GM21528 (cell line): ENCODE measurements at regions not wholly inside any gene's neighbourhood (a gene's known extent, or its start where the extent isn't known, plus 50 kb on each side); places are given as distances from the start of the nearest gene placed in this dataset.
A peak's percentile ranks its signal among the peaks of the same experiment; 100 is the strongest.
"Not testable (repeated sequence)": the region's sequence is repeated elsewhere in the genome, so short reads cannot be mapped to it uniquely, and the experiment has no call there.

ENCODE experiments used
- ATAC-seq: cut with Tn5 transposase; IDR thresholded peaks from one replicate; pipeline ENCODE4 v1.9.1; 2021; ENCODE audit warnings: mild to moderate bottlenecking, moderate library complexity; ENCODE audit not compliant: unreplicated experiment, low FRiP score

GRCh38 chr11:27244900-27245299 lies 118.1 kb downstream of the CCDC34 start:
- no peak for ATAC-seq

DNA sequence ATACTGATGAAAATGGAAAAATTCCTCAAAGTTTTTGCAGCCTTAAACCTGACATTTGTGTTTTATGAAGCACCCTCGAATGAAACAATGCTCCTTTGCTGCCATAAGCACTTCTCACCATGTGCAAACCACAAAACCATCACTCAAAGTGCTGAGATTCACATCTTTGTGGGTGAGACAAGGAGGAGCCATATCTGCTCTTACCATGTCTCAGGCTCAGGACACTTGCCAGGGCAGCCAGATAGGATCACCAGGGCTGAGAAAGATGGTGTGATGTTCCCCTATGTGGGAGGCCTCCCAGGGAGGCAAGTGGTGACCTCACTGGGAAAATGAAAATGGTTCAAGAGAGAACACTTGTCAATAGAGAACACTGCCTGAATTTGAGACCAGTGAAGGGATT lies 120.4 kb downstream of the CCDC34 start:
- ATAC-seq, result no peak

GRCh38 chr11:27241311-27242122 lies 121.5 kb downstream of the CCDC34 start:
- no peak for ATAC-seq

DNA sequence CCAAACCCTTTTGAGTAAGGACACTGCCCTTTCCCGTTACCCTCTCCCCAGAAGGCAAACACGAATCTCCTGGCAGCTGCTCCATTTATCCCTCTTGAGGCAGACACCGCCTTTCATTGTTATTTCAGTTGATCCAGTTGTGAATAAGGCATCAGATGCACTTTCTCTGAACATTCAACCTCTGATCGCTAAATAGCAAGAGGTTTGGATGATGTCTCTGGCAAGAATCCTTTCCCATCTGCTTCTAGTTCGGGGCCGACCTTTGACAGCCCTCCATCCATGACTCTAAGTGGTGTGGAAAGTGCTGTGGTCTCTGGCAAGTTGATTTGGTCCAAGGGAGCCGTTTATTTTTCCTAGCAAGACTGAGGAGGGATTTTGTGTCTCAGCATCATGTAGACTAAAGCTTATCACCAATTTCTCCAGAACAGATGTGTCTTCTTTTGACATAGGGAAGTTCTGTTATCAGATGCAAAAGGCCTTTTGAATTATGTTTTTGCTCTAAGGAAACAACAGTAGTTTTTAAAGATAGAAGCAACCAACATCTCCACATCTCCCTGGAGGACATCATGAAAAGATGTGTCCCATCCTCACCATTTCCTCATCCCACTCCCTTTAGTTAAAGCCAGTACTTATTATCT lies 123.6 kb downstream of the CCDC34 start:
- ATAC-seq, result no peak

- no peak for ATAC-seq
These were observed 124.2 kb downstream of the CCDC34 start for GRCh38 chr11:27238811-27239210.

DNA sequence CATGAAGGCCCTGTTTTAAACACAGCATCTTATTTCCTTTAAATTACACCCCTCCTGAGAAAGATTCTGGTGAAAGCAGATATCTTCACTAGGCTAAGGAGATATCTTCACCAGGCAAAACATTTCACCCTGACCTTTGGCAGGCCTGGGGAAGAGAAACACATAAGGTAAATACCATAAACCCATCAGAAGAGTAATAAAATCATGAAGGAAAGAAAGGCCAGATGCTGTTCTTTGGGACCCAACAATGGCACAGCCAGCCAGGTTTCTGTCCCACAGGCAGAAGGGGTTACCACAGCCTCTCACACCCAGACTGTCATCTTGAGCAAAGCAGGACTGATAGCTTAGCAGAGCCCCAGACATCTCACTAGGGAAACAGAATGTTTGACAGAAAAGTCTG lies 125.4 kb downstream of the CCDC34 start:
- ATAC-seq, result no peak

GRCh38 chr11:27234961-27235360 lies 128.1 kb downstream of the CCDC34 start:
- no peak for ATAC-seq

GRCh38 chr11:27234043-27234668 lies 128.9 kb downstream of the CCDC34 start:
- peak; percentile 95 for ATAC-seq

DNA sequence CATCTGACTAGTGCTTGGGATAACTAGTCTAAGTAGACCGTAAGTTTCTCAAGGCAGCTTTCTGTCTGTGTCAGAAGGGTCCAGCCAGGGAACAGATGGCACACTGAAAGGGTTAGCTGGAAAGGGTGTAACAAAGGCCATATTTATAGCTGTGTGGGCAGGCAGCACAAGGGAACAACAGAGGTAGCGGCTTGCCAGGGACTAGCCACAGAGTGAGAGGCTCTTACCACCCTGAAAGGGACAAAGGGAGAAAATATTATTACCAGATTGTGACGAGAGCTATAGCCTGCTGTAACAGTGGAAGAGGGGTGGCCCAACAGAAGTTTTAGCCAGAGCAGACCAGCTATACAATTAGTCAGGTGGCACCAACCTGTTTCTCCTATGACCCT lies 129.4 kb downstream of the CCDC34 start:
- peak; percentile 38 for ATAC-seq

DNA sequence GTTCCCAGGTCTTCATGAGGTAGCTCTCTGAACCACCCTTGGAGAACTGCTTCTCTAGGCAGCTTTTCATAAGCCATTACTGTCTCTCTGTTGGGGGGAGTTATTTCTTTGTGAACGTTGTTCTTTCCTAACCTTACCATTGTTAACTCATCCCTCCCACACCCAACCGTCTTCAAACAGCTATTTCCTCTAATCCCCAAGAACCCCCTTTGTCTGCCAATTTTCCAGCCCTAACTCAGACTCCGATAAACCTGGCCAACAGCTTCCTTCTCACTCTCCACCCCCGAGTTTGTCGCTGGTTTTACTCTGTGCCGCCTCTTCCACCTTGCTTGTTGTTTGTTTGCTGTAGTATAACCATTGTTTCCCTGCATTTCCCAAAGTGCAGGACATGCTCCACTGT lies 131.5 kb downstream of the CCDC34 start:
- ATAC-seq, result no peak

DNA sequence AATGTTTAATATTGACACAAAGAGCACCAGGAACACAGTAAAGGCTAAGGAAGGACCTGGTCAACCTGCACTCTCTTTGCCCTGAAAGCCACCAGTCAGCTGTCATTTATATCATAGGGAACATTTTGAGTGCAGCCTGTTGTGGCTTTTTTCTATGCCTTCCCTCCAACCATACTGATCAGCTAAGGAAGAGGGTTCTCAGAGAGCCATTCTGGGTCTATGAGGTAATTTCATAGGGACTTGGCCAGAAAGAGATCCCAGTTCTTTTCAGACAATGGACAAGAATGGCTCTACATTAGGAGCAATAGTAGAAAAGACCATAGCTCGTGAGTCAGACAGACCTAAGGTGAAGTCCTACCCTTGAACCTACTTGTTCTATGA lies 132.8 kb downstream of the CCDC34 start:
- ATAC-seq, result no peak

DNA sequence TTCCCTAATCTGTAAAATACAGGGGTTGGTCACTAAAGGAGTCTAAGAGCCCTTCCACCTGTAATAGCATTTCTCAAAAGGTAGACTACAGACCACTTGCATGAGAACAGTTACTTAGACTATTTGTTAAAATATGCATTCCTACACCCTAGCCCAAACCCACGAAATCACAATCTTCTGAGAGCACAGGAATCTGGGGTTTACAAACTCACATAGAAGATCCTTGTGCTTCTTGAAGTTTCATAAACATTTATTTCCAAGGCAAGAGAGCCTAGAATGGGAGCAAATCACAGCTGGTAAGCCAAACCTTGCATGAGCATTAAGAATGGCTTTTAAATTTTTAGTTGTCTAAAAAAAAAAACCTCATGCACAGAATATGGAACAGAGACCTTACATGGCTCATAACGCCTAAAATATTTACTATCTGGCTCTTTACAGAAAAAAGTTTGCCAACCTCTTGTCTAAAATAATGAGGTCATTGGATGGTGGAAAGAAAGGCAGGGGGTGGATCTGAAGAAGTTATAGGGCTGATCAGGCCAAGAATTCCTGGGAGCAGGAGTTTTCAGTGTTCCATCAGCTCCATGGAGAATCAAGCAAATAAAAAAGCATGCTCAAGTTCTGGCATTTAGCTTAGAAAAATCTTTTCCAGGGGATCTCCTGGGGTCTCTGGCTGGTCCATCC lies 133.4 kb downstream of the CCDC34 start:
- no peak for ATAC-seq

DNA sequence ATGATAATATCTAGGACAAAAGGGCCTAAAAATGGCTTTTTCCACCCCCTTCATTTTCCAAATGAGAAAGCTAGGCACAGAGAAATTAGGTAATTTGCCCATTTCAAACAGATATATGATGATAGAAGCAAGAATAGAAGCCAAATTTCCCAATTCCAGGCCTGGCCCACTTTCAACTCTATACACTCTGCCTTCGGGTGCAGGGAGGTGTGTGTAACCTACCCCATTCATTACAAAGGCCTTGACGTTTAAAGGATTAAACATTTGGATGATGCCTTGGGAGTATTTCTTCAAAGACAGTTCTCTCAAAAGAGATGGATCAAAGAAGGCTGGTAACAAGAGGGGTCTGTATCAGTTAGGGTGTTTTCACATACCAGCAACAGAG lies 134.1 kb downstream of the CCDC34 start:
- ATAC-seq, result no peak

DNA sequence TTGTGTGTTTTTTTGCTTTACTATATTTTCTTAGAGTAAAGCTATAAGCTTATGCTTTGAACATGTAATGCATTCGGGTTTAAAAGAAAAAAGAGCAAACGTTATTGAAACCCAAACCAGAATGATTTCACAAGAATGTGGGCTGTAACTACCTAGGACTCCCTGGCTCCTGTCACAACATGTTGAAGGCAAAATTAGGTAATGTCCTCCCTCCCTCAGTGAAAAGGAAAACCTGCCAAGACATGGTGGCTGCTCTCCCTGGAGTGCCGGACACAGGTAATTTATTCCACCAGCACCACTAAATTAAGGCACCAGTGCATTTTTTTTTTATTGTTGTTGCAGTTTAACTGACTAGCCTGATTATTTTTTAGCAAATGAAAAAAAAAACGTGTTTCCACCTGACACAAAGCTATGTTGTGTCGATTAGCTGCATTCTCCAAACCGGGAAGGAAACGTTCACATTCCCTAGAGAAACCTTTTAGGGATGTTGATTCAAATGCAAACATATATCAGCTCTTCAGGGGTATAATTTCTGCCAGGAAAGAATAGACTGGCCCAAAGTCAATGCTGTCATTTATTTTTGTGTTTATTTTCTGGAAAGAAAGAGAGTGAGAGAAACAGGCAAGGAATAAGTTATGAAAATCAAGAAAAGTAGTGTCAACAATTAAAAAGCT lies 134.6 kb downstream of the CCDC34 start:
- ATAC-seq, result no peak

- ATAC-seq, result no peak
These were observed 135.3 kb downstream of the CCDC34 start for GRCh38 chr11:27227736-27228135.

DNA sequence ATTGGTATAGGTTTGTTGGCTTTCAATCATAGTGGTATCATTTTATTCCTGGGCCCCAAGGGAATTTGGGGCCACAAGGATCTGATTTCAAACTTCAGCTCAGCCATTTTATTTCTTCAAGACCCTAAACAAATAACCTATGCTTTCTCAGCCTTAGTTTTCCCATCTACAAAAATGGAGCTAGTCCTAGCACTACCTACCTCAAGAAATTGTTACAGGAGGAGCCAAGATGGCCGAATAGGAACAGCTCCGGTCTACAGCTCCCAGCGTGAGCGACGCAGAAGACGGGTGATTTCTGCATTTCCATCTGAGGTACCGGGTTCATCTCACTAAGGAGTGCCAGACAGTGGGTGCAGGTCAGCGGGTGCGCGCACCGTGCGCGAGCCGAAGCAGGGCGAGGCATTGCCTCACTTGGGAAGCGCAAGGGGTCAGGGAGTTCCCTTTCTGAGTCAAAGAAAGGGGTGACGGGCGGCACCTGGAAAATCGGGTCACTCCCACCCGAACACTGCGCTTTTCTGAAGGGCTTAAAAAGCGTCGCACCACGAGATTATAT lies 143.5 kb downstream of the CCDC34 start:
- not testable (repeated sequence) for ATAC-seq

- ATAC-seq, result no peak
These were observed 144.5 kb downstream of the CCDC34 start for GRCh38 chr11:27218421-27219038.

DNA sequence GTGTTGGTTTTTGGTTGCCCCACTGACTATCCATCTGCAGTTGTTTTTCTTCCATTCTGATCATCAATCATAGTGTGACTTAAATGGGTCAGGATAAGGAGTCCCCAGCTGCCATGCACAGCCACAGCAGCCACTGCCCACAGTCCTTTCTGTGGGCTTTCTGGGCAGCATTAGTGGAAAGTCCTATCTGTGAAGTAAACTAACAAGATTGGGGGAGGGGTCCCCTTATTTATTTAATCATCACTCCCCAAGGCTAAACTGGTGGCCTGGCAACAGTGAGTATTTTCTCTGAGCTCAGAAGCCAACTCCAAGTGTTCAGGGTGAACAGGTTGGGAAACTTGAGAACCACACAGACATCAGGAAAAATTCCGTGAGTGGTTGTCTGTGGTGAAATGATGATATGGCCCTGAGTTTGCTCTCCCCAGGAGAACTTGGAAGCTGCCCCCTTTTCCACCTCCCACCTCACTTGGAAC lies 145.0 kb downstream of the CCDC34 start:
- ATAC-seq, result no peak

DNA sequence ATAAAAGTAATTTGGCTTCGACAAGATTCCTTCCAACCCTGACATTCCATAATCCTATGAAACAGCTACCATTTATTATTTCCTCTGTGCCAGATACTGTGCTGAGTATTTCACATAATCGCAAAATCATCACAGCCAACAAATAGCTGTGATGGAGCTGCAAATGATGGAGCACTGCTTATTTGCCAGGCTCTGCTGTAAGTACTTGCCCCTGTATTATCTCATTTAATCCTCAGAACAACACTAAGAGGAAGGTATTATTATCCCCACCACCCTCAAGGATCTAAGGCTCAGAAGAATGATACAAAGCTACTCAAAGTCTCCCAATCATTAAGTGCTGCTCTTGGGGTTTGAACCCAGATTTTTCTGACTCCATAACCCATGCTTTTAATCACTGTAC lies 145.5 kb downstream of the CCDC34 start:
- no peak for ATAC-seq
